ENCODE measurements at regions not wholly inside any gene's neighbourhood (a gene's known extent, or its start where the extent isn't known, plus 50 kb on each side); places are given as distances from the start of the nearest gene placed in this dataset.

- Histone ChIP-seq H3K27me3 (ENCODE audit: low read length) (no peaks in the 10 kb centered on the region), H3K9ac (ENCODE audit: low read length) (no peak overlapping the region), H3K27ac (ENCODE audit: low read depth, low read length) (no peak overlapping the region), H3K9me3 (ENCODE audit: insufficient read depth, low read length) (no peaks in the 10 kb centered on the region), H3K4me2 (ENCODE audit: low read depth, low read length, poor library complexity, severe bottlenecking) (no peak overlapping the region), H4K20me1 (ENCODE audit: low read depth, low read length) (no peaks in the 10 kb centered on the region), H3K4me3 (ENCODE audit: insufficient read depth, low read length, poor library complexity, severe bottlenecking) (no peak overlapping the region), H3K79me2 (ENCODE audit: insufficient read depth, low read length) (no peaks in the 10 kb centered on the region), H3K36me3 (ENCODE audit: low read length) (no peaks in the 10 kb centered on the region), H2AFZ (ENCODE audit: low read depth, low read length, severe bottlenecking) (no peak overlapping the region), H3K9me2 (replicated peaks; ENCODE audit: insufficient read depth, low read length) (no peaks in the 10 kb centered on the region), H3F3A (ENCODE audit: insufficient read depth) (no peaks in the 10 kb centered on the region)
- no peak for TF ChIP-seq EZH2phosphoT487 (conservative IDR thresholded peaks at IDR 0.05; ENCODE audit: low read length)
- TF ChIP-seq CTCF (IDR thresholded peaks at IDR 0.05; ENCODE audit: insufficient read depth, low read length, poor library complexity, severe bottlenecking), result no peak
Measured at GRCh38 chr2:3952866-3953516, 249.6 kb downstream of the DCDC2C start.

- Histone ChIP-seq H3K27me3 (ENCODE audit: low read length) (no peaks in the 10 kb centered on the region), H3K36me3 (ENCODE audit: low read length) (no peaks in the 10 kb centered on the region), H3K27ac (ENCODE audit: low read depth, low read length) (no peak overlapping the region), H3K9ac (ENCODE audit: low read length) (no peak overlapping the region), H3K4me3 (ENCODE audit: insufficient read depth, low read length, poor library complexity, severe bottlenecking) (no peak overlapping the region), H3K4me2 (ENCODE audit: low read depth, low read length, poor library complexity, severe bottlenecking) (no peak overlapping the region), H3K79me2 (ENCODE audit: insufficient read depth, low read length) (no peaks in the 10 kb centered on the region), H4K20me1 (ENCODE audit: low read depth, low read length) (no peaks in the 10 kb centered on the region), H3K9me3 (ENCODE audit: insufficient read depth, low read length) (no peaks in the 10 kb centered on the region), H3F3A (ENCODE audit: insufficient read depth) (no peaks in the 10 kb centered on the region), H2AFZ (ENCODE audit: low read depth, low read length, severe bottlenecking) (no peak overlapping the region), H3K9me2 (replicated peaks; ENCODE audit: insufficient read depth, low read length) (no peaks in the 10 kb centered on the region)
- TF ChIP-seq CTCF (IDR thresholded peaks at IDR 0.05; ENCODE audit: insufficient read depth, low read length, poor library complexity, severe bottlenecking) (no peak), EZH2phosphoT487 (conservative IDR thresholded peaks at IDR 0.05; ENCODE audit: low read length) (no peak)
Measured at GRCh38 chr2:3954261-3954660, 250.9 kb downstream of the DCDC2C start.

GRCh38 chr2:3956406-3956805, 253.0 kb downstream of the DCDC2C start:
- Histone ChIP-seq H4K20me1 (ENCODE audit: low read depth, low read length) (no peaks in the 10 kb centered on the region), H3K36me3 (ENCODE audit: low read length) (no peaks in the 10 kb centered on the region), H3K4me3 (ENCODE audit: insufficient read depth, low read length, poor library complexity, severe bottlenecking) (no peak overlapping the region), H3K9me2 (replicated peaks; ENCODE audit: insufficient read depth, low read length) (no peaks in the 10 kb centered on the region), H3F3A (ENCODE audit: insufficient read depth) (no peaks in the 10 kb centered on the region), H3K79me2 (ENCODE audit: insufficient read depth, low read length) (no peaks in the 10 kb centered on the region), H3K9ac (ENCODE audit: low read length) (no peak overlapping the region), H3K9me3 (ENCODE audit: insufficient read depth, low read length) (no peaks in the 10 kb centered on the region), H2AFZ (ENCODE audit: low read depth, low read length, severe bottlenecking) (no peak overlapping the region), H3K4me2 (ENCODE audit: low read depth, low read length, poor library complexity, severe bottlenecking) (no peak overlapping the region), H3K27ac (ENCODE audit: low read depth, low read length) (no peak overlapping the region), H3K27me3 (ENCODE audit: low read length) (no peaks in the 10 kb centered on the region)
- TF ChIP-seq CTCF (IDR thresholded peaks at IDR 0.05; ENCODE audit: insufficient read depth, low read length, poor library complexity, severe bottlenecking) (no peak), EZH2phosphoT487 (conservative IDR thresholded peaks at IDR 0.05; ENCODE audit: low read length) (no peak)
